Skeletal muscle satellite cell (primary cell): ENCODE measurements at regions not wholly inside any gene's neighbourhood (a gene's known extent, or its start where the extent isn't known, plus 50 kb on each side); places are given as distances from the start of the nearest gene placed in this dataset.

ENCODE experiments used
- H3K27me3 ChIP-seq: 2 replicates; pipeline ENCODE4 v1.7.0; 2013; ENCODE audit warnings: low read length; ENCODE audit not compliant: control insufficient read depth, insufficient read depth
- H3K36me3 ChIP-seq: 2 replicates; pipeline ENCODE4 v1.7.0; 2013; ENCODE audit warnings: mild to moderate bottlenecking, control low read depth, low read length; ENCODE audit not compliant: insufficient read depth
- H3K4me1 ChIP-seq: 2 replicates; pipeline ENCODE4 v1.7.0; 2013; ENCODE audit warnings: low read length; ENCODE audit not compliant: control insufficient read depth, insufficient read depth
- H3K4me2 ChIP-seq: 2 replicates; pipeline ENCODE4 v1.7.0; 2013; ENCODE audit warnings: mild to moderate bottlenecking, low read length
- H3K4me3 ChIP-seq: 2 replicates; pipeline ENCODE4 v1.7.0; 2013; ENCODE audit warnings: low read length
- H3K9ac ChIP-seq: 2 replicates; pipeline ENCODE4 v1.7.0; 2013; ENCODE audit warnings: mild to moderate bottlenecking, low read depth, low read length, moderate library complexity
- H3K9me3 ChIP-seq: replicated peaks from 2 replicates; pipeline ENCODE4 v1.7.0; 2013; ENCODE audit warnings: mild to moderate bottlenecking, control low read depth, low read length

GRCh38 chr1:82507011-82507410, 706.3 kb downstream of the ADGRL2 start:
- H3K4me2 ChIP-seq: no peak overlapping the region
- no peaks in the 10 kb centered on the region for H3K27me3 ChIP-seq
- no peaks in the 10 kb centered on the region for H3K9me3 ChIP-seq
- H3K4me1 ChIP-seq: no peaks in the 10 kb centered on the region
- H3K36me3 ChIP-seq: no peaks in the 10 kb centered on the region
- no peak overlapping the region for H3K9ac ChIP-seq
- H3K4me3 ChIP-seq: no peak overlapping the region

GRCh38 chr1:82503822-82504221, 703.1 kb downstream of the ADGRL2 start:
- Histone ChIP-seq H3K9me3 (no peaks in the 10 kb centered on the region), H3K27me3 (no peaks in the 10 kb centered on the region), H3K4me2 (no peak overlapping the region), H3K9ac (no peak overlapping the region), H3K4me3 (no peak overlapping the region), H3K4me1 (no peaks in the 10 kb centered on the region), H3K36me3 (no peaks in the 10 kb centered on the region)

- Histone ChIP-seq H3K9me3 (no peaks in the 10 kb centered on the region), H3K4me1 (no peaks in the 10 kb centered on the region), H3K27me3 (no peaks in the 10 kb centered on the region), H3K4me2 (no peak overlapping the region), H3K9ac (no peak overlapping the region), H3K4me3 (no peak overlapping the region), H3K36me3 (no peaks in the 10 kb centered on the region)
Measured at GRCh38 chr1:82499022-82499421, 698.3 kb downstream of the ADGRL2 start.

GRCh38 chr1:82494117-82494516, 693.4 kb downstream of the ADGRL2 start:
- H3K4me2 ChIP-seq: no peak overlapping the region

GRCh38 chr1:82492159-82492558, 691.4 kb downstream of the ADGRL2 start:
- Histone ChIP-seq H3K4me3 (no peak overlapping the region), H3K4me1 (no peaks in the 10 kb centered on the region), H3K4me2 (no peak overlapping the region), H3K9ac (no peak overlapping the region), H3K9me3 (no peaks in the 10 kb centered on the region), H3K36me3 (no peaks in the 10 kb centered on the region), H3K27me3 (no peaks in the 10 kb centered on the region)

More at GRCh38 chr1:82494117-82494516, 693.4 kb downstream of the ADGRL2 start:
- Histone ChIP-seq H3K9ac (no peak overlapping the region), H3K9me3 (no peaks in the 10 kb centered on the region), H3K4me3 (no peak overlapping the region), H3K36me3 (no peaks in the 10 kb centered on the region), H3K4me1 (no peaks in the 10 kb centered on the region), H3K27me3 (no peaks in the 10 kb centered on the region)

- no peaks in the 10 kb centered on the region for H3K36me3 ChIP-seq
- no peaks in the 10 kb centered on the region for H3K27me3 ChIP-seq
- H3K4me3 ChIP-seq: no peak overlapping the region
- no peak overlapping the region for H3K9ac ChIP-seq
- H3K9me3 ChIP-seq: no peaks in the 10 kb centered on the region
- H3K4me1 ChIP-seq: no peaks in the 10 kb centered on the region
- no peak overlapping the region for H3K4me2 ChIP-seq
Measured at GRCh38 chr1:82491301-82492048, 690.7 kb downstream of the ADGRL2 start.

- H3K9ac ChIP-seq: no peak overlapping the region
- H3K9me3 ChIP-seq: no peaks in the 10 kb centered on the region
- H3K4me3 ChIP-seq: no peak overlapping the region
- no peak overlapping the region for H3K4me2 ChIP-seq
- H3K4me1 ChIP-seq: no peaks in the 10 kb centered on the region
- no peaks in the 10 kb centered on the region for H3K36me3 ChIP-seq
- no peaks in the 10 kb centered on the region for H3K27me3 ChIP-seq
Measured at GRCh38 chr1:82487778-82488177, 687.0 kb downstream of the ADGRL2 start.

- Histone ChIP-seq H3K9ac (no peak overlapping the region), H3K4me1 (no peaks in the 10 kb centered on the region), H3K4me2 (no peak overlapping the region), H3K36me3 (no peaks in the 10 kb centered on the region), H3K4me3 (no peak overlapping the region), H3K27me3 (no peaks in the 10 kb centered on the region), H3K9me3 (no peaks in the 10 kb centered on the region)
Measured at GRCh38 chr1:82486969-82487368, 686.2 kb downstream of the ADGRL2 start.

- no peaks in the 10 kb centered on the region for H3K36me3 ChIP-seq
- no peak overlapping the region for H3K4me3 ChIP-seq
- no peak overlapping the region for H3K9ac ChIP-seq
- no peak overlapping the region for H3K4me2 ChIP-seq
- no peaks in the 10 kb centered on the region for H3K4me1 ChIP-seq
- no peaks in the 10 kb centered on the region for H3K9me3 ChIP-seq
- no peaks in the 10 kb centered on the region for H3K27me3 ChIP-seq
Measured at GRCh38 chr1:82486468-82486867, 685.7 kb downstream of the ADGRL2 start.

- no peak overlapping the region for H3K4me3 ChIP-seq
- no peaks in the 10 kb centered on the region for H3K36me3 ChIP-seq
- H3K9me3 ChIP-seq: no peaks in the 10 kb centered on the region
- H3K4me2 ChIP-seq: no peak overlapping the region
- H3K4me1 ChIP-seq: no peaks in the 10 kb centered on the region
- no peaks in the 10 kb centered on the region for H3K27me3 ChIP-seq
- H3K9ac ChIP-seq: no peak overlapping the region
Measured at GRCh38 chr1:82485591-82486369, 685.0 kb downstream of the ADGRL2 start.

GRCh38 chr1:82483146-82483545, 682.4 kb downstream of the ADGRL2 start:
- Histone ChIP-seq H3K9me3 (no peaks in the 10 kb centered on the region), H3K27me3 (no peaks in the 10 kb centered on the region), H3K4me1 (no peaks in the 10 kb centered on the region), H3K9ac (no peak overlapping the region), H3K4me2 (no peak overlapping the region), H3K36me3 (no peaks in the 10 kb centered on the region), H3K4me3 (no peak overlapping the region)

GRCh38 chr1:82478916-82479315, 678.2 kb downstream of the ADGRL2 start:
- Histone ChIP-seq H3K4me3 (no peak overlapping the region), H3K9ac (no peak overlapping the region), H3K4me1 (no peaks in the 10 kb centered on the region), H3K36me3 (no peaks in the 10 kb centered on the region), H3K9me3 (no peaks in the 10 kb centered on the region), H3K4me2 (no peak overlapping the region), H3K27me3 (no peaks in the 10 kb centered on the region)
